Ovary (tissue), 7 donors: ENCODE measurements at regions not wholly inside any gene's neighbourhood (a gene's known extent, or its start where the extent isn't known, plus 50 kb on each side); places are given as distances from the start of the nearest gene placed in this dataset.

Source experiments
- DNase-seq, 5 donors: peaks; one replicate each; pipeline ENCODE4 v3.0.0-alpha.2; 2019 to 2020
- H3K27ac ChIP-seq, 2 donors: fragments of 200-600 bp; one replicate each; pipeline versions ENCODE4 v1.5.1 to v1.8.0; 2019 to 2022
- H3K27me3 ChIP-seq: fragments of 200-600 bp; one replicate; pipeline ENCODE4 v1.8.0; 2022
- H3K36me3 ChIP-seq: fragments of 200-600 bp; sonication (generic); one replicate; pipeline ENCODE4 v1.5.1; 2019
- H3K4me1 ChIP-seq: one replicate; pipeline ENCODE4 v1.8.1; 2013; ENCODE audit warnings: mild to moderate bottlenecking, moderate library complexity; ENCODE audit not compliant: insufficient read depth
- H3K4me3 ChIP-seq: fragments of 200-600 bp; sonication (generic); one replicate; pipeline ENCODE4 v1.5.1; 2017
- H3K9me3 ChIP-seq, 2 donors: fragments of 200-600 bp in 1 of 2; sonication (generic) in 1 of 2; one replicate each; pipeline versions ENCODE4 v1.5.1 to v1.8.1; 2013 to 2019; ENCODE audit warnings: mild to moderate bottlenecking in 1 of 2, moderate library complexity in 1 of 2
- CTCF ChIP-seq, 3 donors: fragments of 450-650 bp in 2 of 3; fragments of 200-600 bp in 1 of 3; IDR thresholded peaks; one replicate each; pipeline versions ENCODE4 v1.5.1 to v1.8.0; 2016 to 2022; ENCODE audit warnings: antibody characterized with exemption in 3 of 3, mild to moderate bottlenecking in 1 of 3
- EP300 ChIP-seq: sonication (generic); formaldehyde crosslinking; IDR thresholded peaks from one replicate; pipeline ENCODE4 v1.6.1; 2017; ENCODE audit warnings: antibody characterized with exemption
- POLR2A ChIP-seq: fragments of 450-650 bp; IDR thresholded peaks from one replicate; pipeline ENCODE4 v1.6.1; 2017; ENCODE audit warnings: antibody characterized with exemption, mild to moderate bottlenecking, moderate library complexity
- WGBS, 3 donors: extraction: QIAGEN DNeasy Blood & Tissue Kit in 1 of 3; methylation state at CpG; one replicate each; pipeline versions ENCODE4 v1.1.5 to v1.1.7; 2013 to 2017; 5-methylcytosine and 5-hydroxymethylcytosine counted together
- intact Hi-C, 4 donors: fragments of 100-400 bp; cut with DNase I; formaldehyde crosslinking; loops; one replicate each; pipeline versions ENCODE4 v1.11.0 to v1.15.1; 2022 to 2023
- donor health status: DM: no; HTN: no; CAD: no; lungs with moderate emphysema.
- donor health status: DM: no; HTN: no; CAD: no.
- donor health status: Bipolar disorder and iron deficiency.
- donor health status: DM: no; HTN: no; CAD: no.
- donor health status: DM: yes; HTN: yes; CAD: no.

GRCh38 chr10:31724296-31724695 is 204.3 kb downstream of the ARHGAP12 start:
- TF ChIP-seq POLR2A (no peak), CTCF (IDR thresholded peaks at IDR 0.05) (no peak)
- Histone ChIP-seq H3K4me1 (peaks cover 7% of the 10 kb centered on the region), H3K9me3 (no peaks in the 10 kb centered on the region), H3K4me3 (no peak overlapping the region), H3K27ac (no peak overlapping the region), H3K27me3 (no peaks in the 10 kb centered on the region), H3K36me3 (no peaks in the 10 kb centered on the region)
- WGBS, 3 donors, result 85 to 93% (median 88%) methylated on average over 5 of the region's 5 CpGs
- intact Hi-C loops, result no loop called here
- no peak for DNase-seq

- intact Hi-C loops, result no loop called here
- Histone ChIP-seq H3K27me3 (no peaks in the 10 kb centered on the region), H3K4me3 (no peak overlapping the region), H3K4me1 (peaks cover 7% of the 10 kb centered on the region), H3K27ac (no peak overlapping the region), H3K36me3 (no peaks in the 10 kb centered on the region), H3K9me3 (no peaks in the 10 kb centered on the region)
- no peak for TF ChIP-seq POLR2A
- no peak for TF ChIP-seq EP300
- peak in 2 of 5 donors; percentile 28 to 42 for DNase-seq
- 26 to 32% (median 29%) methylated on average over 5 of the region's 5 CpGs for WGBS, 3 donors
These were observed 205.4 kb downstream of the ARHGAP12 start for GRCh38 chr10:31723106-31723750.

GRCh38 chr10:31721096-31721495 is 207.5 kb downstream of the ARHGAP12 start:
- Histone ChIP-seq H3K27me3 (no peaks in the 10 kb centered on the region), H3K4me3 (no peak overlapping the region), H3K4me1 (peaks cover 7% of the 10 kb centered on the region), H3K27ac (no peak overlapping the region), H3K9me3 (no peaks in the 10 kb centered on the region), H3K36me3 (no peaks in the 10 kb centered on the region)
- DNase-seq, result no peak
- WGBS, 3 donors, result 82 to 88% (median 86%) methylated on average over 5 of the region's 5 CpGs
- no peak for TF ChIP-seq CTCF (IDR thresholded peaks at IDR 0.05)
- no peak for TF ChIP-seq POLR2A
- no peak for TF ChIP-seq EP300
- intact Hi-C loops, result no loop called here

- Histone ChIP-seq H3K4me1 (peaks cover 7% of the 10 kb centered on the region), H3K36me3 (no peaks in the 10 kb centered on the region), H3K27ac (no peak overlapping the region), H3K4me3 (no peak overlapping the region), H3K9me3 (no peaks in the 10 kb centered on the region), H3K27me3 (no peaks in the 10 kb centered on the region)
- DNase-seq, result no peak
- intact Hi-C loops, result no loop called here
- WGBS, 3 donors, result 78 to 91% (median 87%) methylated on average over 1 of the region's 1 CpG
- TF ChIP-seq EP300 (no peak), POLR2A (no peak), CTCF (IDR thresholded peaks at IDR 0.05) (no peak)
These were observed 208.1 kb downstream of the ARHGAP12 start for GRCh38 chr10:31720546-31720945.

- Histone ChIP-seq H3K27ac (no peak overlapping the region), H3K27me3 (no peaks in the 10 kb centered on the region), H3K4me1 (peaks cover 7% of the 10 kb centered on the region), H3K4me3 (no peak overlapping the region), H3K36me3 (no peaks in the 10 kb centered on the region), H3K9me3 (no peaks in the 10 kb centered on the region)
- TF ChIP-seq POLR2A, result no peak
- no peak for TF ChIP-seq EP300
- no peak for TF ChIP-seq CTCF (IDR thresholded peaks at IDR 0.05)
- no peak for DNase-seq
- intact Hi-C loops, result loop anchor here in 1 of 4 donors (10.0 kb wide), 1 partner anchor 45 kb away; no protein-coding TSS in a partner anchor
These were observed 219.2 kb downstream of the ARHGAP12 start for GRCh38 chr10:31709476-31709875.
